Osteocyte (in vitro differentiated cells): ENCODE measurements at regions not wholly inside any gene's neighbourhood (a gene's known extent, or its start where the extent isn't known, plus 50 kb on each side); places are given as distances from the start of the nearest gene placed in this dataset.

ENCODE experiments used
- DNase-seq: peaks from one replicate; pipeline ENCODE4 v3.0.0; 2021; ENCODE audit warnings: mixed read lengths; ENCODE audit not compliant: unreplicated experiment; ENCODE audit errors: extremely low spot score
- H3K27ac Mint-ChIP-seq: one replicate; pipeline ENCODE4 v1.8.0; 2021; ENCODE audit warnings: mild to moderate bottlenecking, mixed read lengths; ENCODE audit not compliant: unreplicated experiment
- H3K27me3 Mint-ChIP-seq: one replicate; pipeline ENCODE4 v1.8.0; 2021; ENCODE audit warnings: mixed read lengths; ENCODE audit not compliant: unreplicated experiment
- H3K36me3 Mint-ChIP-seq: one replicate; pipeline ENCODE4 v1.8.0; 2021; ENCODE audit warnings: mixed read lengths; ENCODE audit not compliant: unreplicated experiment
- H3K4me1 Mint-ChIP-seq: one replicate; pipeline ENCODE4 v1.8.0; 2021; ENCODE audit warnings: mixed read lengths; ENCODE audit not compliant: unreplicated experiment
- H3K4me3 Mint-ChIP-seq: one replicate; pipeline ENCODE4 v1.8.0; 2021; ENCODE audit warnings: mild to moderate bottlenecking, moderate library complexity, mixed read lengths; ENCODE audit not compliant: unreplicated experiment
- H3K9me3 Mint-ChIP-seq: one replicate; pipeline ENCODE4 v1.8.0; 2021; ENCODE audit warnings: mixed read lengths; ENCODE audit not compliant: unreplicated experiment
- TF ChIP-seq, protein P1 (sequence below): fragments of 200-600 bp; sonication (generic); IDR thresholded peaks from 2 replicates; pipeline ENCODE4 v1.5.0; 2021; ENCODE audit warnings: antibody characterized with exemption, mild to moderate bottlenecking, moderate library complexity

DNA sequence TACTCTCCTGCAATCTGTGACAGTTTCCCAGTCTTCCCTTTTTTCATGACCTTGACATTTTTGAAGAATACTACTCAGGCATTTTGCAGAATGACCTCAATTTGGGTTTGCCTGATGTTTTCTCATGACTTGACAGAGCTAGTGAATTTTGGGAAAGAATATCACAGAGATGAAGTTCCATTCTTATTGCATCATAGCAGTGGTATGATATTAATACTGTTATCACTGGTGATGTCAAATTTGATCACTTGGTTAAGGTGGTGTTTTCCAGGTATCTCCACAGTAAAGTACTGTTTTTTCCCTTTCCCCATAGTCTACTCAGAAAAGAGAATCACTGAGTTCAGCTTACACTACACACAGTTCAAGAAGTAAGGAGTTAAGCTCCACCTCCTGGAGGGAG, 56.2 kb upstream of the XPA start:
- no peak for DNase-seq
- Mint-ChIP-seq H3K9me3 (no peaks in the 10 kb centered on the region), H3K27me3 (peaks cover 39% of the 10 kb centered on the region), H3K4me3 (no peak overlapping the region), H3K27ac (no peak overlapping the region), H3K36me3 (no peaks in the 10 kb centered on the region), H3K4me1 (no peaks in the 10 kb centered on the region)
- TF ChIP-seq, protein P1, sequence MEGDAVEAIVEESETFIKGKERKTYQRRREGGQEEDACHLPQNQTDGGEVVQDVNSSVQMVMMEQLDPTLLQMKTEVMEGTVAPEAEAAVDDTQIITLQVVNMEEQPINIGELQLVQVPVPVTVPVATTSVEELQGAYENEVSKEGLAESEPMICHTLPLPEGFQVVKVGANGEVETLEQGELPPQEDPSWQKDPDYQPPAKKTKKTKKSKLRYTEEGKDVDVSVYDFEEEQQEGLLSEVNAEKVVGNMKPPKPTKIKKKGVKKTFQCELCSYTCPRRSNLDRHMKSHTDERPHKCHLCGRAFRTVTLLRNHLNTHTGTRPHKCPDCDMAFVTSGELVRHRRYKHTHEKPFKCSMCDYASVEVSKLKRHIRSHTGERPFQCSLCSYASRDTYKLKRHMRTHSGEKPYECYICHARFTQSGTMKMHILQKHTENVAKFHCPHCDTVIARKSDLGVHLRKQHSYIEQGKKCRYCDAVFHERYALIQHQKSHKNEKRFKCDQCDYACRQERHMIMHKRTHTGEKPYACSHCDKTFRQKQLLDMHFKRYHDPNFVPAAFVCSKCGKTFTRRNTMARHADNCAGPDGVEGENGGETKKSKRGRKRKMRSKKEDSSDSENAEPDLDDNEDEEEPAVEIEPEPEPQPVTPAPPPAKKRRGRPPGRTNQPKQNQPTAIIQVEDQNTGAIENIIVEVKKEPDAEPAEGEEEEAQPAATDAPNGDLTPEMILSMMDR, result no peak

DNA sequence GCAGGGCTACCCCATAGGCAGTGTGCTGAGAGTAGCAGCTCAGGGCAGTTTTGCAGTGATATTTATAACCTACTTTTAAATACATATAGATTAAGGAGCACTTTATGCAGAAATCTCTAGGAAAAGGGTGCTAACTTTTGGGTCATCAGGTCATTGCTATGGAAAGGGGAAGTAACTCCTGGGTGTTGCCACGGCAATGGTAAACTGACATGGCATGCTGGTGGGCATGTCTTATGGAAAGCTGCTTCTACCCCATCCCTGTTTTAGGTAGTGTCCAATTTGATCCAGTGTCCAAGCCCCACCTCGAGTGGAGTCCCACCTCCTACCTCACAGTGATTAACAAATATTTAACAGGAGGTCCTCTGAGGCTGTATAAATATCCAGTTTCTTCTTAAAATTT, 56.8 kb upstream of the XPA start:
- no peaks in the 10 kb centered on the region for H3K36me3 Mint-ChIP-seq
- H3K9me3 Mint-ChIP-seq, result no peaks in the 10 kb centered on the region
- DNase-seq, result no peak
- H3K4me1 Mint-ChIP-seq, result no peaks in the 10 kb centered on the region
- no peak overlapping the region for H3K27ac Mint-ChIP-seq
- peaks cover 43% of the 10 kb centered on the region for H3K27me3 Mint-ChIP-seq
- H3K4me3 Mint-ChIP-seq, result no peak overlapping the region
- TF ChIP-seq, protein P1, result no peak

DNA sequence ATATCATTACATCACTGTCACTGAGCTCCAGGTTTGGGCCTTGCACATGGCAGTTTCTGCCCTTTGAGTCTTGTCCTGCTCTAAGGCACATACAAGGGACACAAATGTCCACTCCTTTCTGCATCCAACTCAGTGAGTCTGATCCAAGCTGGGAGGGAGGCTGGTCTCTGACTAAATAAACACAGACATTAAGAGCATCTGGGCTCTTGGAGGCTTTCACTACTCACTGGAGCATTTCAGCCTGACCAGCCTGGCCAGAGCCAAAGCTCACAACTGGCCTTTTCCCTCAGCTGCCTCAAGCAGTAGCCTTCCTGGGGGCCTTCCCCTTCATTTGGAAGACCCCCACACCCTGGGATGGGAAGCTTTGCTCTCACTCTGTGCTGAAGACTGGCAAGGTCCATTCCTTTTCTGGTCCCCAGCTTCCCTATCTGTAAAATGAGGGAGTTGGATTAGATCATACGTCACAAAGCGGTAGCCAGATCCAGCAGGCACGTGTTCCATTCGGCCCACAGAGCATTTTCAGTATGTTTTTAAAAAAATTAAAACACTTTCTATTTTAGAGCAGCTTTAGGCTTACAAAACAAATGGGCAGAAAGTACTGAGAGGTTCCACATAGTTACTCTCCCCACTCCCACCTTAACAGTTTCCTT, 58.6 kb upstream of the XPA start:
- Mint-ChIP-seq H3K27me3 (peaks cover 46% of the 10 kb centered on the region), H3K36me3 (no peaks in the 10 kb centered on the region), H3K9me3 (no peaks in the 10 kb centered on the region), H3K27ac (no peak overlapping the region), H3K4me1 (no peaks in the 10 kb centered on the region), H3K4me3 (no peak overlapping the region)
- TF ChIP-seq, protein P1, result no peak
- DNase-seq, result peak; percentile 64

DNA sequence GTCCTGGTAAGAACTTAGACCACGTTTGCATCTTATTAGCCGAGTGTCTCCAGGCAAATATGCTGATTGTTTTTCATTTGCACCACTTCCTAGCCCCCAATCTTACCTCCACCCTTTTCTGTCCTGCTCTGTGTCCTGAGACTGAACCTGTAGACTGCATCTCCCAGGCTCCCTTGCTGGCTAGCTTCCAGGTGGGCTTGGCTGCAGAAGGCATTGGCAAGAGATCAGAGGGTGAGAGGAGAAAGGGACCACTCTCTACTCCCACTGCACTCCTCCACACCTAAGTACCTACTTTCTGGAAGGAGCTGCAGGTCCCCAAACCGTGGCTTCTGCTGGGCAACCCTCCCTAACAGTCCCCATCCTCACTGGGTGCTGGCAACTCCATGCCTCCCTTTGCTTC, 59.9 kb upstream of the XPA start:
- Mint-ChIP-seq H3K27me3 (peaks cover 50% of the 10 kb centered on the region), H3K4me3 (no peak overlapping the region)
- peak; percentile 49 for DNase-seq

DNA sequence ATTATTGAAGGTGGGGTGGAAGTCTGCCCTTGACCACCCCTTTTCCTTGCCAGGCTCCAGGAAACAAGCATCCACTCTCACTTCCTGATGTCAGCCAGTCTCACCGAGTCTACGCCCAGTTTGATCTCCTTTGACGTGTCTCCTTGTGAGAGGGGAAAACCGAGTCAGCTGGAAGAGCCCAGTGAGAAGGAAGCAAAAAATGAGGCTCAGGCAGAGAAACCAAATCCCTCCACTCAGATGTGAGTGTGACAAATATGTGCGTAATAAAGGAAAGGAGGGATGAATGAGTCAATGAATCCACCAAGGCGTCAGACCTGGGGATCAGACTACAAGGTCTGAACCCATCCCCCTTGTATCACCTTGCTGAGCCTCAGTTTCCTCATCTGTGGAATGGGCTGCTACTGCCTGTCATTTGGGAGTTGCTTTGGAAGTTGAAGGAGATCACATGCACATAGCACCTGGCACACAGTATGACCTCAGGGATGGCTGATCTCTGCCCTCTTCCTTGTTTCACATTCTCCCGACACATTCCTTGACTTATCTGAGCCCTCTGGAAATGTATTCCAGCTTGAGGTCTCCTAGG, 61.3 kb upstream of the XPA start:
- peaks cover 41% of the 10 kb centered on the region for H3K27me3 Mint-ChIP-seq
- no peak overlapping the region for H3K27ac Mint-ChIP-seq
- TF ChIP-seq, protein P1, result no peak
- no peaks in the 10 kb centered on the region for H3K9me3 Mint-ChIP-seq
- H3K4me3 Mint-ChIP-seq, result no peak overlapping the region
- H3K4me1 Mint-ChIP-seq, result no peaks in the 10 kb centered on the region
- no peaks in the 10 kb centered on the region for H3K36me3 Mint-ChIP-seq
- no peak for DNase-seq

More for the DNA sequence above, 59.9 kb upstream of the XPA start:
- Mint-ChIP-seq H3K4me1 (no peaks in the 10 kb centered on the region), H3K36me3 (no peaks in the 10 kb centered on the region), H3K27ac (no peak overlapping the region), H3K9me3 (no peaks in the 10 kb centered on the region)
- TF ChIP-seq, protein P1, result no peak
